Smooth muscle cell of the brain vasculature (primary cell): ENCODE measurements at regions not wholly inside any gene's neighbourhood (a gene's known extent, or its start where the extent isn't known, plus 50 kb on each side); places are given as distances from the start of the nearest gene placed in this dataset.
A peak's percentile ranks its signal among the peaks of the same experiment; 100 is the strongest.

Source experiments
- DNase-seq: peaks from one replicate; pipeline ENCODE4 v3.0.0-alpha.2; 2012; ENCODE audit warnings: low read depth, low spot score

GRCh38 chr14:22418631-22419030, 170.4 kb downstream of the DAD1 start:
- DNase-seq = no peak

GRCh38 chr14:22417914-22418313, 171.1 kb downstream of the DAD1 start:
- DNase-seq = no peak

GRCh38 chr14:22416193-22416592, 172.8 kb downstream of the DAD1 start:
- DNase-seq = no peak

GRCh38 chr14:22415605-22415959, 173.4 kb downstream of the DAD1 start:
- DNase-seq = no peak

- no peak for DNase-seq
Observed at GRCh38 chr14:22414876-22415604, 174.0 kb downstream of the DAD1 start.

- DNase-seq = no peak
Observed at GRCh38 chr14:22412926-22413411, 176.1 kb downstream of the DAD1 start.

GRCh38 chr14:22411398-22412055, 177.5 kb downstream of the DAD1 start:
- no peak for DNase-seq

GRCh38 chr14:22410497-22410896, 178.5 kb downstream of the DAD1 start:
- DNase-seq = no peak

- DNase-seq = no peak
Observed at GRCh38 chr14:22409006-22409405, 180.0 kb downstream of the DAD1 start.

GRCh38 chr14:22408547-22408946, 180.5 kb downstream of the DAD1 start:
- DNase-seq = no peak

- no peak for DNase-seq
Observed at GRCh38 chr14:22407033-22407432, 182.0 kb downstream of the DAD1 start.

- no peak for DNase-seq
Observed at GRCh38 chr14:22405201-22405600, 183.8 kb downstream of the DAD1 start.

GRCh38 chr14:22403296-22403695, 185.7 kb downstream of the DAD1 start:
- DNase-seq = no peak

- DNase-seq = peak; percentile 85
Observed at GRCh38 chr14:22400655-22401259, 188.3 kb downstream of the DAD1 start.

GRCh38 chr14:22399776-22400175, 189.2 kb downstream of the DAD1 start:
- DNase-seq = no peak

- no peak for DNase-seq
Observed at GRCh38 chr14:22397221-22397737, 191.7 kb downstream of the DAD1 start.

GRCh38 chr14:22395803-22396202, 193.2 kb downstream of the DAD1 start:
- DNase-seq = no peak

- no peak for DNase-seq
Observed at GRCh38 chr14:22394616-22395015, 194.4 kb downstream of the DAD1 start.

- DNase-seq = no peak
Observed at GRCh38 chr14:22393796-22394195, 195.2 kb downstream of the DAD1 start.

- peak; percentile 55 for DNase-seq
Observed at GRCh38 chr14:22391908-22392565, 197.0 kb downstream of the DAD1 start.

GRCh38 chr14:22390824-22391461, 198.1 kb downstream of the DAD1 start:
- DNase-seq = no peak

- no peak for DNase-seq
Observed at GRCh38 chr14:22390195-22390594, 198.8 kb downstream of the DAD1 start.
